IPS-15b (cell line): ENCODE measurements at regions not wholly inside any gene's neighbourhood (a gene's known extent, or its start where the extent isn't known, plus 50 kb on each side); places are given as distances from the start of the nearest gene placed in this dataset.

Experiments
- H3K27me3 ChIP-seq: one replicate; pipeline ENCODE4 v1.6.1; 2013; ENCODE audit warnings: low read length; ENCODE audit not compliant: control insufficient read depth, insufficient read depth
- H3K36me3 ChIP-seq: one replicate; pipeline ENCODE4 v1.6.1; 2013; ENCODE audit warnings: low read length; ENCODE audit not compliant: control insufficient read depth, insufficient read depth
- H3K4me1 ChIP-seq: one replicate; pipeline ENCODE4 v1.6.1; 2013; ENCODE audit warnings: mild to moderate bottlenecking, low read length; ENCODE audit not compliant: control insufficient read depth, insufficient read depth
- H3K4me3 ChIP-seq: one replicate; pipeline ENCODE4 v1.5.1; 2013; ENCODE audit warnings: low read depth, low read length
- H3K9ac ChIP-seq: one replicate; pipeline ENCODE4 v1.6.1; 2013; ENCODE audit warnings: low read depth, mild to moderate bottlenecking, low read length
- H3K9me3 ChIP-seq: one replicate; pipeline ENCODE4 v1.6.1; 2013; ENCODE audit warnings: mild to moderate bottlenecking, low read length; ENCODE audit not compliant: control insufficient read depth, insufficient read depth

GRCh38 chr18:39781565-39781964, 2173.5 kb upstream of the PIK3C3 start:
- Histone ChIP-seq H3K36me3 (no peaks in the 10 kb centered on the region), H3K9ac (no peak overlapping the region), H3K9me3 (no peaks in the 10 kb centered on the region), H3K4me3 (no peak overlapping the region), H3K27me3 (no peaks in the 10 kb centered on the region), H3K4me1 (peaks cover 7% of the 10 kb centered on the region)

GRCh38 chr18:39780774-39781173, 2174.3 kb upstream of the PIK3C3 start:
- H3K9me3 ChIP-seq: no peaks in the 10 kb centered on the region
- peaks cover 7% of the 10 kb centered on the region for H3K4me1 ChIP-seq
- no peak overlapping the region for H3K4me3 ChIP-seq
- no peaks in the 10 kb centered on the region for H3K36me3 ChIP-seq
- H3K27me3 ChIP-seq: no peaks in the 10 kb centered on the region
- no peak overlapping the region for H3K9ac ChIP-seq

- Histone ChIP-seq H3K4me3 (no peak overlapping the region), H3K4me1 (peaks cover 7% of the 10 kb centered on the region), H3K9me3 (no peaks in the 10 kb centered on the region), H3K9ac (no peak overlapping the region), H3K27me3 (no peaks in the 10 kb centered on the region), H3K36me3 (no peaks in the 10 kb centered on the region)
Measured at GRCh38 chr18:39779926-39780325, 2175.1 kb upstream of the PIK3C3 start.

GRCh38 chr18:39776766-39777165, 2178.3 kb upstream of the PIK3C3 start:
- Histone ChIP-seq H3K27me3 (no peaks in the 10 kb centered on the region), H3K9ac (no peak overlapping the region), H3K4me3 (no peak overlapping the region), H3K36me3 (no peaks in the 10 kb centered on the region), H3K9me3 (no peaks in the 10 kb centered on the region), H3K4me1 (no peaks in the 10 kb centered on the region)

- H3K27me3 ChIP-seq: no peaks in the 10 kb centered on the region
- no peak overlapping the region for H3K9ac ChIP-seq
- H3K4me1 ChIP-seq: no peaks in the 10 kb centered on the region
- no peaks in the 10 kb centered on the region for H3K9me3 ChIP-seq
- H3K36me3 ChIP-seq: no peaks in the 10 kb centered on the region
- no peak overlapping the region for H3K4me3 ChIP-seq
Measured at GRCh38 chr18:39774957-39775598, 2180.0 kb upstream of the PIK3C3 start.

GRCh38 chr18:39773646-39774045, 2181.4 kb upstream of the PIK3C3 start:
- Histone ChIP-seq H3K27me3 (no peaks in the 10 kb centered on the region), H3K36me3 (no peaks in the 10 kb centered on the region), H3K4me3 (no peak overlapping the region), H3K9ac (no peak overlapping the region), H3K9me3 (no peaks in the 10 kb centered on the region), H3K4me1 (no peaks in the 10 kb centered on the region)

GRCh38 chr18:39772155-39772919, 2182.7 kb upstream of the PIK3C3 start:
- no peaks in the 10 kb centered on the region for H3K27me3 ChIP-seq
- no peak overlapping the region for H3K4me3 ChIP-seq
- H3K9me3 ChIP-seq: no peaks in the 10 kb centered on the region
- H3K9ac ChIP-seq: no peak overlapping the region
- no peaks in the 10 kb centered on the region for H3K36me3 ChIP-seq
- H3K4me1 ChIP-seq: no peaks in the 10 kb centered on the region

GRCh38 chr18:39770399-39770798, 2184.6 kb upstream of the PIK3C3 start:
- no peak overlapping the region for H3K9ac ChIP-seq
- no peaks in the 10 kb centered on the region for H3K9me3 ChIP-seq
- no peak overlapping the region for H3K4me3 ChIP-seq
- H3K4me1 ChIP-seq: peaks cover 3% of the 10 kb centered on the region
- no peaks in the 10 kb centered on the region for H3K36me3 ChIP-seq
- no peaks in the 10 kb centered on the region for H3K27me3 ChIP-seq

- H3K27me3 ChIP-seq: no peaks in the 10 kb centered on the region
- no peak overlapping the region for H3K9ac ChIP-seq
- H3K4me3 ChIP-seq: no peak overlapping the region
- H3K36me3 ChIP-seq: no peaks in the 10 kb centered on the region
- H3K4me1 ChIP-seq: peaks cover 3% of the 10 kb centered on the region
- no peaks in the 10 kb centered on the region for H3K9me3 ChIP-seq
Measured at GRCh38 chr18:39764873-39765272, 2190.2 kb upstream of the PIK3C3 start.

- Histone ChIP-seq H3K4me3 (no peak overlapping the region), H3K27me3 (no peaks in the 10 kb centered on the region), H3K9me3 (no peaks in the 10 kb centered on the region), H3K4me1 (no peaks in the 10 kb centered on the region), H3K36me3 (no peaks in the 10 kb centered on the region), H3K9ac (no peak overlapping the region)
Measured at GRCh38 chr18:39761273-39761672, 2193.8 kb upstream of the PIK3C3 start.

- no peaks in the 10 kb centered on the region for H3K4me1 ChIP-seq
- no peaks in the 10 kb centered on the region for H3K36me3 ChIP-seq
- H3K4me3 ChIP-seq: no peak overlapping the region
Measured at GRCh38 chr18:39759926-39760325, 2194.3 kb upstream of the CELF4 start.

GRCh38 chr18:39753178-39753577, 2187.6 kb upstream of the CELF4 start:
- peaks cover 12% of the 10 kb centered on the region for H3K9me3 ChIP-seq
- no peak overlapping the region for H3K9ac ChIP-seq
- peaks cover 6% of the 10 kb centered on the region for H3K36me3 ChIP-seq
- H3K4me1 ChIP-seq: no peaks in the 10 kb centered on the region
- H3K4me3 ChIP-seq: no peak overlapping the region
- no peaks in the 10 kb centered on the region for H3K27me3 ChIP-seq

More at GRCh38 chr18:39759926-39760325, 2194.3 kb upstream of the CELF4 start:
- no peaks in the 10 kb centered on the region for H3K27me3 ChIP-seq
- no peaks in the 10 kb centered on the region for H3K9me3 ChIP-seq
- no peak overlapping the region for H3K9ac ChIP-seq
